GM19463 (cell line): ENCODE measurements at regions not wholly inside any gene's neighbourhood (a gene's known extent, or its start where the extent isn't known, plus 50 kb on each side); places are given as distances from the start of the nearest gene placed in this dataset.

Source experiments
- ATAC-seq: cut with Tn5 transposase; IDR thresholded peaks from one replicate; pipeline ENCODE4 v1.9.1; 2021; ENCODE audit warnings: mild to moderate bottlenecking, moderate library complexity; ENCODE audit not compliant: unreplicated experiment

DNA sequence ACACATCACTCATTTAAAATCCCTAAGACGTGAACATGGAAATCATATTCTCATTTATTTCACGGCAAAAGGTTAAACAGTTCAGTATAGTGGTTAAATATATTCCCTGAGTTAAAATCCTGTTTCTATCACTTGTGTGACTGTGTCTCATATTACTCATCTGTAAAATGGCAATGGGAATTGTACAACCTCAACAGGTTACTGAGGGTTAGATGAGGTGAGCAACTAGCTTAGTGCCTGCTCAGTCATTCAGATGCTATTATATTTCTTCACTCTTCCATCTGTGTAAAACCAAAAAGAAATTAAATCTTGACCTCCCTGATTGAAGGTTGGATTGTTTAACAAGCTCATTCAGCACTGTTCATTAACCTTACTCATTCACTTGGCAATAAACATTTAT lies 212.4 kb upstream of the STK17B start:
- ATAC-seq, result no peak

DNA sequence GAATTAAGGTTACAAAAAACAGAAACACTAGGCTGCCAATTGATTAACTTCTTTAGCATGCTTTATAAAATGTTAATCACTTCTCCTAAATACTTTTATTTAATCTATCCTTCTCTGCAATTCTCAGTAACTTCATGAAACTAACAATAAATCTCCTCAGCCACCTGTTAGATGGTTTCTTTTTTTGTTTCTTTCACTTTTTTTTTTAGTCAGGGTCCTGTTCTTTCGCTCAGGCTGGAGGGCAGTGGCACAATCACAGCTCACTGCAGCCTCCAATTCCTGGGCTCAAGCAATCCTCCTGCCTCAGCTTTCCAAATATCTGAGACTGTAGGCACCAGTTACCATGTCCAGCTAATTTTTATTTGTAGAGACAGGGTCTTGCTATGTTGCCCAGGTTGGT lies 213.4 kb upstream of the STK17B start:
- ATAC-seq, result peak; percentile 53

DNA sequence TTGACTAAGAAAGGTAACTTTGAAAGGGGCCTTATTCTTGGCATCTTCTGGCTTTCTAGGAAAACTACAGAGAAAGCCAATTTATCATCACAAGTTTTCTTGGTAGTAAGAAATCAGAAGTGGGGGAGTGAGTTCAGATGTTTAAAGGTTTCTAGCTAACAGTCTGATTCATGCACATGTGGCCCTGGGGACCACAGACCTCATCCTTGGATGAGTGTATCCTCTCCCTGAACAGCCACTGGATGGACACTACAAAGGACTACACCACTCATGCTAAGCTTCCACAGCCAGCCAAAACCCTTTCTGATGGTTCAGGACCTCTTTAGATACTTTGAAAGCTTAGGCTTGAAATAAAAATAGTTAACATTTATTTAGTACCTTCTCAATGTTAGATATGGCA lies 218.3 kb upstream of the STK17B start:
- ATAC-seq, result no peak

DNA sequence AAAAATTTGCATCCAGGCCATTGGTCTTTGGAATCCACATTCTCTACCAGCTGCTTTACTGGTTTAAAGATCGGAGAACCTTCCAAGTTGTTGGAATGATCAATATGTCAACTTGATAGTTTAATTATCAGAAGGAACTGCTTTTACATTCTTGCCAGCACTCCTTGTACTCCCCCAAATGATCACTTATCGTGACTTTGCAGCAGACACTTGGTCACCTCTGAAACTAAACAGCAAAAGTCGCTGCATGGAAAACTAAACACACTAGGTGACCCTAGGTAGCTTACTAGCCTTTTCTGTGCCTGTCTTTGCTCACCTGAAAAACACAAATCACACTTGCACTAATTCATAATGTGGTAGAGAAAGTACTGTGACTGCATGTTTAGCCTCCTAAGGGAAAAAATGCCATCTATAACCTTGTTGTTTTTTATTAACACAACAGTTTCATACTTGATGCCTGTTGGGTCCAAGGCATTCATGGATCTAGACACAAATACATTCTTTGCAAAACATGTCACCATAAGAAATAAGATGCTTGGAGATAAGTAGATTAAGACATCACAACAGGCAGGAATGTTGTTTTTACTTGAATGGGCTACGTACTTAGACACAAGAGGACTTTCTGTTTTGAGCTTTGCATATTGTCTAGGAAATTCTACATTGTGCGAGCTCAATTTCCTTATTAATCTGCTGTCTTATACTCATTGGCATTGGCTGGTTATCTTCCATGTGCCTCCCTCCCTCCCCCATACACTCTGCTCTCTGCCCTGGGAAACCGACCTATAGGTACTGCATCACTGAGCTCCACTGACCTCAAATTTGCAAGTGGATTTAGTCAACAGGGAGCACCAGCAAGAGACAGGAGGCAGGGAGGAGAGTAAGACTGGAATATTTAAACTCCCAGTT lies 219.1 kb upstream of the STK17B start:
- ATAC-seq, result no peak

DNA sequence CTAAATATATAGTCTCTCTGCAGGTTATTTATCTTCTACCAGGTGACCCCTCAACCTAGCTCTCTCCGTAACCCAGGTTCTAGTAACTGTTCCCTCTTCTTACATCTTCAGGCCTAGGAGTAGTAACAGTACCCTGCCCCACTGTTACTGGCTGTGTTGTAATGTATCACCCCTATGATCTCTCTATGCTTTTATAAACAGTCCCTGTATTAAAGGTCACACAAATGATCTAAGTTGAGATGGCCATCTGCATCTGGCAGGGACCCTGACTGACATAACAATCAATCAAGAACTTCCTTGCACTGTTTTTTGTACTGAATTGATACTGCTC lies 219.7 kb upstream of the STK17B start:
- no peak for ATAC-seq

DNA sequence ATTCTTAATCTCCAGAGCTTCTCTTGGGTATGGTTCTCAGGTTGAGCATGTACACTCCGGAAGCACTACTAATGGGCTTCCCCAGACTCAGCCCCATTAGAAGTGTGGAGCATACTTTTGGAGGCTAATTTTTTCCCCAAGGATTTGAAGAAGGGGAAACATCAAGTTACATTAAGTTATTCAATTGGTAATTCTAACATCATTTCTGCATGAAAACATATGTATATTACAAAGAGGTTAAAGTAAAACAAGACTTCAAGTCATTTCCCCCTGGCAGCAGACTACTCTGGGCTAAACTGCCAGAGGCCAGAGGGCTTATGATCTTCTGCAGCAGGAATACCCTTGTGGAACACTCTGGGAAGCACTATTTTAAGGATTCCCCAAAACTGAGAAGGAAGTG lies 227.7 kb upstream of the STK17B start:
- ATAC-seq, result no peak

DNA sequence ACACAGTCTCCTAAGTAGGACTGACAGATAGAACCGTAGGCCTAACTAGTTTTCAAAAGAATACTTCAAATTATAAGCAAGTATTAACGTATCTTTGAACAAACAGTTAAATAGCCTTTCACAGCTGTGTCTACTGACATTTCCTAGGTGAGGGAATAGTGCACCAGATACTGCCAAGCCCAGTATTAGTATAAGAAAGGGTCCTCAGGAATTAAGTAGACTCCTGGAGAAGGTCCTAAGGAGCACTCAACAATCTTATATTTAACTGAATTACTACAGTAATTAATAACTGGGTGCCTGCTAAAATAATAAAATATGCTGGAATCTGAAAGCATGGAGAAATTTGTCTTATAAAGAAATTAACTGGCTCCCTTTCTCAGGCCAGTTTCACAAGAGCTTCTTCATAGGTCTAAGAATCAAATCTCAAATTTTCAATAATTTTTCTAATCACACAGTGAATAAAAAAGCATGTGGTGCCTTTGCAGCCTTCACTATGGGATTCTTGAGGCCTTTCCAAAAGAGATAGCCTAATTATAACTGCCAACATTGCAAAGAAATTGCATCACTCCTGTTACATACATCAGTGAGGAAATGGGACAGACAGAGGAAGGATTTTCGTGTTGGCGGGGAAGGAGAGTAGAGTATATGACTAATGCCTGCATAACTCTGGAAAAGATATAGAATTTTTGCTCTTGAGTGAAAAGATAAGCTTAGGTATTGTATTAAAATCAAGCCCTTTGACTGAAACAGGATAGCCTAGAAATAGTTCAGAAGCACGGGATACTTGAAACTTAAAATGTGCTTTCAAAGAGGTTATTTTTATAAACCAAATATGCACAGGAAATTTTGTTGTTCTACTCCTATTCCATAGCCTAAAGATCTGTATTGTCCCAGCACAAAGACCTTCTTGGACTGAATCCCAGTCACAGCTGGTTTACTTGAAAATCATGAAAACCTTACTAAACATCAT lies 228.6 kb upstream of the STK17B start:
- no peak for ATAC-seq

DNA sequence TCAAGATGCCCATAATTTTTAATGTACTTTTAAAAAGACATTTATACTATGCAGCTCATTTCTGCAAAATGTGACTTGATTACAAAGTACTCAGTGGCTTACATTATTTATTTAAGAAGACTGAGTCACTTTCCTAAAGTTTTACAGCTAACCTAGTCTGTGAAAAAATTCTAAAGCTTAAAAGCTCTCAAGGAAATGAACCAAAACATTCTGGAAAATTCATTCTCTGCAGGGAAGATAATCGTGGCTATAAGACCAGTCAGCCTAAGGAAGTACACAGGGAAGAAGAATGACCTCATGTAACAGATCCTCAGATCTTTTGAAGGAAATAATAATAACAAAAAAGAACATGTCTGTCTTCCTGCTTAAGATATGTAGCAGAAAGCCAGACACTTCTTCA lies 232.1 kb upstream of the STK17B start:
- no peak for ATAC-seq

DNA sequence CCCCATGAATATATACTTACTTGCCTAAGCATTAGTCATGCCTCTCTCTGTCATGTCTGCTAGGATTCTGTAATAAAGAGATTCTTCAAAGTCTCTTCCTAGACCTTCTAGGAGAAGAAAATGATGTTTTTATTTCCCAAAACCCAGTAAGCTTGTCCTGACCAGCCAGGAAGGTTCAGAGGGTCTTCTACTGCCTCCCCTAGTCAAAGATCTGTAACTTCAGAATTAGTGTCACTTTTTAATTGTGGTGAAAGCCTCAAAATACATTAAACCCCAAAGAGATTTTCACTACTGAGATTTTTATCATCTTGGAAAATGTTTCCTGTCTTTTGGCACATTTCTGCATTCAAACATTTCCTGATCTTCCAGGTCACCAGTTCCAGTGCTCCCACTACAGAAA lies 232.9 kb upstream of the STK17B start:
- no peak for ATAC-seq

DNA sequence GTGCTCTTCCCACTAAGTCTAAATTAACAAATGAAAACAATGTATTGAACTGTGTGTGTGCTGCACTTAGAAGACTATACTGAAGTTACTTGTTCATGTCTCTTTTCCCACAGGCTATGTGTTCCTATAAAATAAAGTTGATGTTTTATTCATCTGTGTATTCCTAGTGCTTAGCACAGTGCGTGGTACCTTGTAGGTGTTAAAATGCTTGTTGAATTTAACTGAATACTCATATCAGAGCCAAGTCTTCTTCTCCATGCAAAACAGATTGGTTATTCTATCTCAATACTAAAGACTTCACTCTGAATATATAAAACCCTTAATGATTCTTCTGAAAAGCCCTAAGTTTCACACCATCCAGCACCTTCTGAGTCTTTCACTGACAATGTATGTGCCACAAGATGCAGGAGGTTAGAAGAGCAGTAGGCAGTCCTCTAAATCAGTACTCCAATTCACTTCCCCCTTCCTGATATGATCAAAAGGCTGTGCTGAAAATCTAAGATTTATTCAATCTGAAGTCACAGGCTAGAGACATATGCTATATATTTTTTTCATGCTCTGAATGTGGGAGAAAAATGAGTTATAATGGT lies 231.7 kb upstream of the CCDC150 start:
- no peak for ATAC-seq

DNA sequence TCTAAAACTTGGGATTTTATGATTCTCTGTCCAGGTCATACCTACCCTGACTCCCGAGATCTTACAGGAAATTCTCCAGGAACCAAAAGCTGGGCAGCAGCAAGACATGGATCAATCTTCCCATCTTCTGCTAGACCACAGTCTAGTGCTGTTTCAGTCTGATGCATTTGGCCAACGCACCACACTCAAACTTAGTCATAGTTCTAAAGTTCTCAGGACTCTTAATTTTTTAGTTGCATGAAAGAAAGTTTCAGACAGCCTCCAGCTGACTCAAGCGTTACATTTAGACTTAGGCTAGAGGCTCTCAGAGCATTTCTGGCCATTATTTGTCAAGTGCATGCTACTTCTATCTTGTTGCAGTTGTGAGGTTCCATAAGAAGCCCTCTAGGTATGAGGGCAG lies 230.1 kb upstream of the CCDC150 start:
- ATAC-seq, result no peak

DNA sequence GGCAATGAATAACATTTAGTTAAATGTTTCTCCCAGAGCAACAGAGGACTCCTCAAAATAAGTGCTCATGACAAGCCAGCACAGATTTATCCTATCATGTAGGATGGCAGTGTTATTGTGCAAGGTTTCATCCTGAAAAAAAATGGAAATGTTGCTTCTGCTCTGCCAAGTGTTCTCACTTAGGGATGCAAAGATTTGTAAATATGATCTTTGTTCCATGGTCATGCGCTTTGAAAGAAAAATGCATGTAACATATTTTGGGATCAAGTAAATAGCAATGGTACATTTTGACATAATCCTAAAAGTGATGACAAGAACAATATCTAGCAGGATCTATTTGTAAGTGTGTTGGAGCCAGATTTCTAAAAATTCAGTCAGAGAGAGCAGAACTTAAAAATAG lies 229.5 kb upstream of the CCDC150 start:
- ATAC-seq, result no peak

DNA sequence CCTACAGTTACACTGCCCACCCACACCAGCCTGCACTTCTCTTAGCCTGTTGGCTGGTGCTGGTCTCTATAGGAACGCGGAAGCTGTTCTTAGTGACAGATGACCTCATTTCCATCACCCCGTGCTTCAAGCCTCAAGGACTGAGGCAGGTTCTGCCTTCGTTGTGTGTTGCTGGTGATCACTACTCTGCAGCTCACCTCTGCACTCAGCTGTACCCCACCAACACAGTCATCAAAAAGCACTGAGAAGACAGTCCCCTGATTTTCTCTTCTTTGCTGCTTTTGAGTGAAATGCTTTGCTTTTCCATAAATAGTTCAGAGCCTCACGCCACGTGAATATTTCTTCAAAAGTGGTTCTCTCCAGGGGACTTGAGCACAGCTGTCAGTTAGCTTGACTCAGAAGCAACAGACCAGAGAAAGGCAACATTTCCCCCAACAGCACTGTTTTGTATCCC lies 225.7 kb upstream of the CCDC150 start:
- ATAC-seq, result peak; percentile 87

DNA sequence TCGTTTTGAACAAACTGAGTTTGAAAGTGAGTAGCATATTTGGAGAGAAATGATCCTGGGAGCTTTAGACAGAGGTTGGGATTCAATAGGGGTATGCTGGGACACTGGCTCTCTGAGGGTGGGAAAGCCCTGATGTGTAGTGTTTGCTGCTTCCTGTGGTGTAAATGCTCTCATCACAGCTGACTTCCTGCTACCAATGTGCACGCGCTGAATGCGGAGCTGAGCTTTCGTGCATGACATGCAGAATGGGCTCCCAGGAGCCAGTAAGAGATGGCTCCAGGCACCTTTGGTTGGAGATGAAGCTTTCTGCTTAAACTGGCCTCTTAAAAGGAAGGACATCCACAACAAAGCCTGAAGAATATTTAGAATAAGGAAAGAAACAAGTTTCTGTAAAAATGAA lies 224.1 kb upstream of the CCDC150 start:
- ATAC-seq, result peak; percentile 57

DNA sequence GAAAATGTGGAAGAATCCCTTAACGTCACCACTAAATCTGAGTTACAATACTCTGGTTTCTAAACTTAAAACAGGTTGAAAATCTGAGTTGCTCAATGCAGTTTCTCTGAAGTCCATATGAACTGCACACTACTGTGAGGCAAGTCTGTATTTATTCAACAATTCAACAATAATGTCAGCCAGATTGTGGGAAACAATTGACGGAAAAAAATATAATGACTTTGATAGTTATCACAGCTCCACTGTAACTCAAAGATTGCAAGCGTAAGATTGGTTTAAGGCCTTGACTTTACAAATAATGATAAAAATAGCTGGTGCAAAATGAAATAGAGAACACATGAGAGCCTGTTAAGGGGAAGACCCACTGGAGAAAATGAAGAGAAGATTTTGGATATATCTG lies 219.4 kb upstream of the CCDC150 start:
- no peak for ATAC-seq

DNA sequence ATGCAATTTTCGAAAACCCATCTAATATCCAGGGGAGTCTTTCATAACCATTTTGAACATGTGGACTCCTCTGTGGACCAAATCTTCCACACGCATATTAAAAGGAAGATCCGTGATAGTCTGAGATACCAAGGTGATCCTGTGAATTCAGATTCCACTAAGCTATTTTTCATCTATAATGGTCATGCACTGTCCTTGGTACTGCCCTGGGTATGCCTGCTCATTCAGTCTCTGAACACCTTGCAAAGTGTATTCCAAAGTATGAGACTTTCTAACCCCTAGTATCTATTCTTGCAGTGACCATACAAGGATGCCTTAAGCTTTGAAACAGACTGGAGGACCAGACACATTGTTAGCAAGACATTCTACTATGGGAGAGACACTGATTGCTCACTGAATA lies 217.6 kb upstream of the CCDC150 start:
- no peak for ATAC-seq

DNA sequence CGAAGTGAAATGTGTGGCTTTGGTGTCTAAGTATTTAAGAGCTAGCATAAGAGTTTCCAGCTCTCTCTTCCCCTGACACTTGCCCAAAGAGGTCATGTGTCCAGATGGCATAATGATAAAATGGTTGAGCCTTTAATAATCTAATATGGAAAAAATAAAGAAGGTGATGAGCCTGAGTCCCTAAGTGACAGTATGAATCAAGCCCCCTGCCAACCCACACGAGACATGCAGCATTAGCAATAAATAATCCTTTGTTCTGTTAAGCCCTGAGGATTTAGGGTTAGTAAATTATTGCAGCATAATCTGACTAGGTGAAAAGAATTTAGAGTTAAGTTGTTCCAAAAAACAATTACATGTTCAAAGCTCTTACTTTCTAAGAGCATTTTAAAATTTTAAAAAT lies 217.2 kb upstream of the CCDC150 start:
- no peak for ATAC-seq

DNA sequence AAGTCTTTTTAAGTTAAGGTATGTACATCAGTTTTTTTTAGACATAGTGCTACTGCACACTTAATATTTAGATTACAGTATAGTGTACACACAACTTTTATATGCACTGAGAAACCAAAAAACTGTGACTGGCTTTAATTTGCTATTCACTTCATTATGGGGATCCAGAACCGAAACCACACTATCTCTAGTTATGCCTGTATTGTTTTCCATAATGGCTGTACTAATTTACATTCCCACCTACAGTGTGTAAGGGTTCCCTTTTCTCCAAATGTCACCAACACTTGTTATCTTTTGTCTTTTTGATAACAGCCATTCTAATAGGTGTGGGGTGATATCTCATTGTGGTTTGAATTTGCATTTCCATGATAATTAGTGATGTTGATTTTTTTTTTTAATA lies 213.4 kb upstream of the CCDC150 start:
- ATAC-seq, result no peak

DNA sequence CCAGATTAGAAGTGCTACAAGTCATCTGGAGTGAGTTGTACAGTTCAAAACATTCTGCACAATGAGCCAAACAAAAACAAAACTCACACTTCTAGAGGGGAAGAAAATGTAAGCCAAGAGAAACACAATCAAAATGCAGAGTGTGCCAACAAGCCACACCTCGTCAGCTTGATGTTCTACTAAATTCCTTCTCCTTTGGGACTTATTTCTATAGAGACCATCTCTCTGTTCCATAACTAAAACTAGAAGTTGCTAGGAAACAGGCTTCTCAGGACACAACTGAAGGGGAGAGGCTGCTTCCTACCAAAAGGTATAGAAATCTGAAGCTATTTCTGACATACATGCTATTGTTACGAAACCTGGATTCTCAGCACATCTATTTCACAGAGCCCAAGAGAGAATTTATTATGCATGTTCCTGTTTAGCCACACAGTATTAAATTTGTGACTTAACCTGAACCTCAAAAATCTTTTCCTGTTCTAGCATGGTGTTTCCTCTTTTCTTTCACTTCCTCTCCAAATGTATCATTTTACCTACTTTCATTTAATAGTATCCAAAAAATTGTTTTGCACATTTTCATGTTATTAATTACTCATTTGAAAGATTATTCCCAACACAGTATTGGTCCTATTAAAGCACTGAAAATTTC lies 211.4 kb upstream of the CCDC150 start:
- ATAC-seq, result no peak

DNA sequence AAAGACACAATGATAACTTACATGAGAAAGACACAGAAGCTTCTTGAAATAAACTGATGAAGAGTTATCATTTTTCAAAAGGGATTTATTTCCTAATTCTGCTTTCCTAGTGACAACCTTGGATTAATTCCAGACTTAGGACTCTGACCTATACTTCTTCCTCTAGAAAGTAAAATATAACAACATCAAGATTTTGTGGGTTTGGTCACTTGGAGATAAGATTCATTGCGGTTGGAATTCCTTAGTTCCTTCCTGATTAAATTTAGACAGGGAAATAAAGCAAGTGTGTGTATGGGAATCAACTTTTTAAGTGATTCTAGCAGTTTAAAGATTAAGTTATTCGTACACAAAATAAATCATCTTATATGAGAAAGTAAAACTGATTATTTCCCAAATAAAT lies 208.4 kb upstream of the CCDC150 start:
- ATAC-seq, result no peak

DNA sequence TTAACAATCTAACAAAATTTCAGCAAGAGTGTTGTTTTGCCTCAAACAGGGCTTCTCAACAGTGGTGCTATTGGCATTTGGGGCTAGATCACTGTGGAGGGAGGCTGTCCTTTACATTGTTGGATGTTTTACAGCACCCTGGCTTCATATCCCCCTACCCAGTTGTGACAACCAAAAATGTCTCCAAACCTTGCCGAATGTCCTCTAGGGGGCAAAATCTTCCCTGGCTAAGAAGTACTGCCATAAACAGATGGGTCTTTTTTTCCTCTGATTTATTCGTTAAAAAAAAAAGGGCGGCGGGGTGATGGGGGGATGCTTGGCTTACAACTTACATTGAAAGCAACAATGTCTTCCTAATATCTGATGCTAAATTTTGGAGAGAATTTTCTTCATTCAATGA lies 207.6 kb upstream of the CCDC150 start:
- no peak for ATAC-seq
